H9 (cell line): ENCODE measurements at regions not wholly inside any gene's neighbourhood (a gene's known extent, or its start where the extent isn't known, plus 50 kb on each side); places are given as distances from the start of the nearest gene placed in this dataset.

Experiments used
- DNase-seq: peaks from one replicate; pipeline ENCODE4 v3.0.0-alpha.2; 2017
- H2AFZ ChIP-seq: one replicate; pipeline ENCODE4 v1.6.1; 2013; ENCODE audit warnings: mild to moderate bottlenecking, low read length, control low read depth, moderate library complexity
- H2AK5ac ChIP-seq: 2 replicates; pipeline ENCODE4 v1.6.1; 2013; ENCODE audit warnings: low read length, control low read depth, mixed read lengths; ENCODE audit not compliant: insufficient read length
- H2BK120ac ChIP-seq: one replicate; pipeline ENCODE4 v1.6.1; 2013; ENCODE audit warnings: low read depth, mild to moderate bottlenecking, low read length, control low read depth, inconsistent platforms; ENCODE audit not compliant: poor library complexity, severe bottlenecking
- H2BK12ac ChIP-seq: 2 replicates; pipeline ENCODE4 v1.6.1; 2013; ENCODE audit warnings: low read length, control low read depth, mixed read lengths, low read depth; ENCODE audit not compliant: insufficient read length
- H2BK15ac ChIP-seq: 2 replicates; pipeline ENCODE4 v1.6.1; 2013; ENCODE audit warnings: low read depth, low read length, control low read depth
- H2BK20ac ChIP-seq: one replicate; pipeline ENCODE4 v1.6.1; 2013; ENCODE audit warnings: low read depth, mild to moderate bottlenecking, low read length, control low read depth, inconsistent platforms; ENCODE audit not compliant: poor library complexity, severe bottlenecking
- H2BK5ac ChIP-seq: 2 replicates; pipeline ENCODE4 v1.6.1; 2013; ENCODE audit warnings: low read length, control low read depth, mixed read lengths; ENCODE audit not compliant: insufficient read length
- H3K14ac ChIP-seq: 2 replicates; pipeline ENCODE4 v1.6.1; 2013; ENCODE audit warnings: low read length, control low read depth; ENCODE audit not compliant: insufficient read depth
- H3K18ac ChIP-seq: 2 replicates; pipeline ENCODE4 v1.6.1; 2013; ENCODE audit warnings: low read depth, mild to moderate bottlenecking, mixed read lengths, low read length, control low read depth; ENCODE audit not compliant: insufficient read length
- H3K23ac ChIP-seq: 2 replicates; pipeline ENCODE4 v1.6.1; 2013; ENCODE audit warnings: low read length, control low read depth, mixed read lengths, low read depth; ENCODE audit not compliant: insufficient read length
- H3K23me2 ChIP-seq: 2 replicates; pipeline ENCODE4 v1.6.1; 2013; ENCODE audit warnings: low read depth, mild to moderate bottlenecking, mixed read lengths, low read length, control low read depth; ENCODE audit not compliant: insufficient read length, poor library complexity, severe bottlenecking
- H3K27ac ChIP-seq: 2 replicates; pipeline ENCODE4 v1.5.1; 2013; ENCODE audit warnings: low read length, control low read depth, mixed read lengths, low read depth; ENCODE audit not compliant: insufficient read length
- H3K27me3 ChIP-seq: 2 replicates; pipeline ENCODE4 v1.6.1; 2013; ENCODE audit warnings: low read length, control low read depth, inconsistent platforms; ENCODE audit not compliant: insufficient read depth
- H3K4ac ChIP-seq: 2 replicates; pipeline ENCODE4 v1.6.1; 2013; ENCODE audit warnings: low read depth, mild to moderate bottlenecking, control low read depth, inconsistent platforms, low read length, moderate library complexity
- H3K4me1 ChIP-seq: 2 replicates; pipeline ENCODE4 v1.6.1; 2013; ENCODE audit warnings: low read length, control low read depth, inconsistent platforms; ENCODE audit not compliant: insufficient read depth
- H3K4me2 ChIP-seq: 2 replicates; pipeline ENCODE4 v1.6.1; 2013; ENCODE audit warnings: low read length, control low read depth, mixed read lengths; ENCODE audit not compliant: insufficient read length, insufficient read depth
- H3K56ac ChIP-seq: 2 replicates; pipeline ENCODE4 v1.6.1; 2013; ENCODE audit warnings: low read depth, mild to moderate bottlenecking, mixed read lengths, low read length, control low read depth; ENCODE audit not compliant: insufficient read length
- H3K79me1 ChIP-seq: 2 replicates; pipeline ENCODE4 v1.6.1; 2013; ENCODE audit warnings: low read depth, mild to moderate bottlenecking, moderate library complexity, low read length, control low read depth, inconsistent platforms; ENCODE audit not compliant: insufficient read depth, poor library complexity, severe bottlenecking
- H3K79me2 ChIP-seq: 2 replicates; pipeline ENCODE4 v1.6.1; 2013; ENCODE audit warnings: low read length, control low read depth, inconsistent platforms; ENCODE audit not compliant: insufficient read depth
- H3K9ac ChIP-seq: 2 replicates; pipeline ENCODE4 v1.6.1; 2013; ENCODE audit warnings: low read length, control low read depth, mixed read lengths; ENCODE audit not compliant: insufficient read length; ENCODE audit errors: extremely low read depth
- H3K9me3 ChIP-seq: one replicate; pipeline ENCODE4 v1.6.1; 2013; ENCODE audit warnings: low read depth, low read length, inconsistent platforms; ENCODE audit not compliant: control insufficient read depth
- H3T11ph ChIP-seq: one replicate; pipeline ENCODE4 v1.6.1; 2013; ENCODE audit warnings: mild to moderate bottlenecking, low read length, control low read depth, inconsistent platforms
- H4K20me1 ChIP-seq: one replicate; pipeline ENCODE4 v1.6.1; 2013; ENCODE audit not compliant: control insufficient read depth, insufficient read length, insufficient read depth
- H4K5ac ChIP-seq: 2 replicates; pipeline ENCODE4 v1.6.1; 2013; ENCODE audit warnings: low read depth, mild to moderate bottlenecking, mixed read lengths, low read length, control low read depth; ENCODE audit not compliant: insufficient read length
- H4K8ac ChIP-seq: replicated peaks from 2 replicates; pipeline ENCODE4 v1.6.1; 2013; ENCODE audit warnings: low read length, control low read depth, mixed read lengths, low read depth; ENCODE audit not compliant: insufficient read length
- H4K91ac ChIP-seq: 2 replicates; pipeline ENCODE4 v1.6.1; 2013; ENCODE audit warnings: low read depth, mild to moderate bottlenecking, moderate library complexity, mixed read lengths, low read length, control low read depth; ENCODE audit not compliant: insufficient read length
- H3K27ac Mint-ChIP-seq, 3 experiments: 2 replicates in 2 of 3; 3 replicates in 1 of 3; pipeline ENCODE4 v1.8.0; 2020 to 2021; ENCODE audit warnings: mixed read lengths in 3 of 3, mild to moderate bottlenecking in 1 of 3, moderate library complexity in 1 of 3
- H3K27me3 Mint-ChIP-seq: 2 replicates; pipeline ENCODE4 v1.8.0; 2021; ENCODE audit warnings: low read depth, mild to moderate bottlenecking, moderate library complexity, mixed read lengths
- H3K36me3 Mint-ChIP-seq, 3 experiments: 2 replicates in 2 of 3; 3 replicates in 1 of 3; pipeline ENCODE4 v1.8.0; 2020 to 2021; ENCODE audit warnings: low read depth in 3 of 3, mixed read lengths in 3 of 3; ENCODE audit not compliant: insufficient read depth in 1 of 3
- H3K4me1 Mint-ChIP-seq, 2 experiments: 2 replicates each; pipeline ENCODE4 v1.8.0; 2020; ENCODE audit warnings: mixed read lengths in 2 of 2
- H3K4me3 Mint-ChIP-seq, 2 experiments: 2 replicates in 1 of 2; 3 replicates in 1 of 2; pipeline ENCODE4 v1.8.0; 2020 to 2021; ENCODE audit warnings: mild to moderate bottlenecking in 2 of 2, mixed read lengths in 2 of 2, moderate library complexity in 1 of 2
- H3K9me3 Mint-ChIP-seq, 2 experiments: 2 replicates in 1 of 2; 3 replicates in 1 of 2; pipeline ENCODE4 v1.8.0; 2020; ENCODE audit warnings: mild to moderate bottlenecking in 2 of 2, mixed read lengths in 2 of 2, moderate library complexity in 1 of 2
- CTCF ChIP-seq: fragments of 200-600 bp; sonication (generic); conservative IDR thresholded peaks from 3 replicates; pipeline ENCODE4 v1.8.0; 2021; ENCODE audit warnings: antibody characterized with exemption, mild to moderate bottlenecking
- WGBS: extraction: QIAGEN DNeasy Blood & Tissue Kit; methylation state at CpG from one replicate; pipeline ENCODE4 v1.1.7; 2013; ENCODE audit warnings: missing lambda C conversion rate, low lambda C conversion rate, mixed read lengths; ENCODE audit not compliant: insufficient read length; ENCODE audit errors: extremely low coverage; 5-methylcytosine and 5-hydroxymethylcytosine counted together

DNA sequence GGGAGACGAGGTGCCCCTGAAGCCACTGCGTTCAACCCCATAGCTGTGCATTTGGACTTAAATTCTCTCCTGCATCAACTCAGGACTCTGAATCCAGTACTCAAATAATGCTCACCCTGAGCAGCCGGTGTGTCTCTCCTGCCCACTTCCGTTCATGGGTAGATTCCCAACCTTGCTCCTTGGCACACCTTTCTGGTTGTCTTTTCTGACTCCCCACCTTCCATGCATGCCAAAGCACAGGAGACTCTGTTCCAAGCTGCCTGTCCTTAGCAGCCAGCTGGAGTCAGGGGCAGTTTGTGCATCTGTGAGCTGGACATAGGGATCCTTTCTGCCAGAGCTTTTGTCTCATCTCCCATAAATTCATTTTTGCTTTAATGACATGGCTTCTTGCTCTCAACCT, 1242.5 kb downstream of the TBC1D22A start:
- no peak overlapping the region for H3K56ac ChIP-seq
- H3K79me1 ChIP-seq: no peaks in the 10 kb centered on the region
- TF ChIP-seq CTCF: no peak
- no CpG with 5 or more reads among the region's 4 CpGs for WGBS
- H3K27me3 Mint-ChIP-seq: peaks cover 3% of the 10 kb centered on the region; the same call in 1 of the 2 replicates
- H3K9me3 ChIP-seq: no peaks in the 10 kb centered on the region
- no peak overlapping the region for H3K9ac ChIP-seq
- H2BK20ac ChIP-seq: no peak overlapping the region
- no peak for DNase-seq
- H3K9me3 Mint-ChIP-seq: peaks cover 0 to 47% of the 10 kb centered on the region in 2 experiments; a peak in 2 of 5 replicates
- H2BK5ac ChIP-seq: no peak overlapping the region
- no peaks in the 10 kb centered on the region for H4K20me1 ChIP-seq
- H3K4me3 Mint-ChIP-seq: no peak overlapping the region
- no peak overlapping the region for H3K27ac Mint-ChIP-seq
- no peak overlapping the region for H3K4me2 ChIP-seq
- no peaks in the 10 kb centered on the region for H3K79me2 ChIP-seq
- H3K23me2 ChIP-seq: no peaks in the 10 kb centered on the region
- H2BK12ac ChIP-seq: no peak overlapping the region
- no peak overlapping the region for H3K23ac ChIP-seq
- no peak overlapping the region for H3K14ac ChIP-seq
- no peak overlapping the region for H3T11ph ChIP-seq
- no peak overlapping the region for H4K5ac ChIP-seq
- H4K8ac ChIP-seq: no peak overlapping the region
- H3K27ac ChIP-seq: no peak overlapping the region
- H3K27me3 ChIP-seq: no peaks in the 10 kb centered on the region
- H3K18ac ChIP-seq: no peak overlapping the region
- H3K4me1 Mint-ChIP-seq: peaks cover 5 to 7% of the 10 kb centered on the region in 2 experiments
- no peaks in the 10 kb centered on the region; a peak in 1 of 7 replicates for H3K36me3 Mint-ChIP-seq
- H3K4me1 ChIP-seq: no peaks in the 10 kb centered on the region; the same call in 1 of the 2 replicates
- no peak overlapping the region for H2AK5ac ChIP-seq
- H2AFZ ChIP-seq: no peak overlapping the region
- H2BK120ac ChIP-seq: no peak overlapping the region
- H4K91ac ChIP-seq: no peak overlapping the region
- no peak overlapping the region for H2BK15ac ChIP-seq
- no peak overlapping the region for H3K4ac ChIP-seq
